Colonic mucosa (tissue), 4 donors: ENCODE measurements at regions not wholly inside any gene's neighbourhood (a gene's known extent, or its start where the extent isn't known, plus 50 kb on each side); places are given as distances from the start of the nearest gene placed in this dataset.

ENCODE experiments used
- DNase-seq: peaks from one replicate; pipeline ENCODE4 v3.0.0-alpha.2; 2020
- H3K27ac ChIP-seq: fragments of 200-600 bp; one replicate; pipeline ENCODE4 v1.8.0; 2021
- H3K27me3 ChIP-seq: fragments of 200-600 bp; one replicate; pipeline ENCODE4 v1.8.0; 2021
- H3K36me3 ChIP-seq: fragments of 200-600 bp; one replicate; pipeline ENCODE4 v1.8.0; 2021
- H3K4me1 ChIP-seq: fragments of 200-600 bp; one replicate; pipeline ENCODE4 v1.8.0; 2021; ENCODE audit warnings: mild to moderate bottlenecking
- H3K4me3 ChIP-seq: fragments of 200-600 bp; one replicate; pipeline ENCODE4 v1.8.0; 2021
- H3K9ac ChIP-seq, 2 donors: one replicate each; pipeline ENCODE4 v1.7.0; 2013; ENCODE audit warnings: control low read depth in 2 of 2, low read depth in 2 of 2, low read length in 2 of 2
- H3K9me3 ChIP-seq: fragments of 200-600 bp; one replicate; pipeline ENCODE4 v1.8.0; 2021
- intact Hi-C: fragments of 100-400 bp; cut with DNase I; formaldehyde crosslinking; loops from one replicate; pipeline ENCODE4 v1.14.1; 2022
- TF ChIP-seq, protein P1 (sequence below): fragments of 200-600 bp; IDR thresholded peaks from one replicate; pipeline ENCODE4 v1.8.0; 2022; ENCODE audit warnings: antibody characterized with exemption, mild to moderate bottlenecking
- donor health status: healthy.
- donor health status: DM: no; HTN: no; CAD: no.
- donor health status: DM: no; HTN: no; CAD: no.

DNA sequence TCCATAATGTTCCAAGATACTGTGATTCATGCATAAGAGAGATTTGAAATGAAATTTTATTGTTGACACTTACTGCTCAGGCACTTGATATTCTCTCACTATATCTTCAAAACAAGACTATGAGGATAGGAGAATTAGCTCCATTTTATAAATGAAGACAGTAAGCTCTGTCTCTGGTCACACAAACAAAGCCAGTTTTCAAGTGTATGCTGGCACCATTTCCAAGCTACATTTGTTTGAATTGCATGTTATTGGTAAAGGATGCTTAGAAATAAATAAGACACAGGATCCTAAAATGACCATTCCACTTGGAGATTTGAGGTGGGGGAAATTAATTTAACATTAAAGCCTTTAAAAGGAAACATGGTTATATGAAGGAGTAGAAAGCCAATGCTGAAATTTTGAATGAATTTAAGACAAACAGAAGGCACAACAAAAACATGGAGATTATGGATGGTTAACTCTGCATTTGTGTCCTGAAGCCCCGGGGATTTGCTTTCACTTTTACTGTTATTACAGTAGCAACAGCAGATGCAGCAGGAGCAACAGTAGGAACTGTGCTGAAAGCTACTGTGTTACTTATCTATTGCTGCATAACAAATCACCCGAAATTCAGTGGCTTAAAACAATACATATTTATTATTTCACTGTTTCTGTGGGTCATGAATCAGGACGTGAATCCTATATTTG, 79.7 kb upstream of the ASTN2 start:
- intact Hi-C loops: no loop called here
- H3K36me3 ChIP-seq: no peaks in the 10 kb centered on the region
- DNase-seq: no peak
- H3K4me3 ChIP-seq: no peak overlapping the region
- no peak overlapping the region for H3K27ac ChIP-seq
- TF ChIP-seq, protein P1, sequence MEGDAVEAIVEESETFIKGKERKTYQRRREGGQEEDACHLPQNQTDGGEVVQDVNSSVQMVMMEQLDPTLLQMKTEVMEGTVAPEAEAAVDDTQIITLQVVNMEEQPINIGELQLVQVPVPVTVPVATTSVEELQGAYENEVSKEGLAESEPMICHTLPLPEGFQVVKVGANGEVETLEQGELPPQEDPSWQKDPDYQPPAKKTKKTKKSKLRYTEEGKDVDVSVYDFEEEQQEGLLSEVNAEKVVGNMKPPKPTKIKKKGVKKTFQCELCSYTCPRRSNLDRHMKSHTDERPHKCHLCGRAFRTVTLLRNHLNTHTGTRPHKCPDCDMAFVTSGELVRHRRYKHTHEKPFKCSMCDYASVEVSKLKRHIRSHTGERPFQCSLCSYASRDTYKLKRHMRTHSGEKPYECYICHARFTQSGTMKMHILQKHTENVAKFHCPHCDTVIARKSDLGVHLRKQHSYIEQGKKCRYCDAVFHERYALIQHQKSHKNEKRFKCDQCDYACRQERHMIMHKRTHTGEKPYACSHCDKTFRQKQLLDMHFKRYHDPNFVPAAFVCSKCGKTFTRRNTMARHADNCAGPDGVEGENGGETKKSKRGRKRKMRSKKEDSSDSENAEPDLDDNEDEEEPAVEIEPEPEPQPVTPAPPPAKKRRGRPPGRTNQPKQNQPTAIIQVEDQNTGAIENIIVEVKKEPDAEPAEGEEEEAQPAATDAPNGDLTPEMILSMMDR: no peak
- no peaks in the 10 kb centered on the region for H3K27me3 ChIP-seq
- H3K4me1 ChIP-seq: no peaks in the 10 kb centered on the region
- no peaks in the 10 kb centered on the region for H3K9me3 ChIP-seq
- H3K9ac ChIP-seq: no peak overlapping the region

DNA sequence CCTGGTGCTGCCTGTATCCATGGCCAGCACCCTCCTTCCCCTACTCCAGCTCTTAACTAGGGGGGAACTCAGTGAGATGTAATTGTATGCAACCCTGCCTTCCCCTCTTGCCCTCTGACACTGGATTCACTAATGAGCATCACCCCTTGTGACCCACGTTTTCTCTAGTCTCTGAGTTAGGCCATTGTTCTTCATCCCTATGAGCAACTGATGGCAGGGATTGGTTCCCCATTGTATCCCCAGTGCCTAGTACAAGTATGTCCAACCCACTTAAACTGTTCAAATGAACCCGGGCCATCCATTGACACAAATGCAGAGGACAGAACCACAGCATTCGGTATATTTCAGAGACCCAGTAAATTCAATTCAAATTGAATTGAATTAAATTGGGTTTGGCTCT, 77.6 kb upstream of the ASTN2 start:
- Histone ChIP-seq H3K4me1 (no peaks in the 10 kb centered on the region), H3K4me3 (no peak overlapping the region), H3K27ac (no peak overlapping the region), H3K27me3 (no peaks in the 10 kb centered on the region), H3K9ac (no peak overlapping the region), H3K36me3 (no peaks in the 10 kb centered on the region), H3K9me3 (no peaks in the 10 kb centered on the region)
- TF ChIP-seq, protein P1: no peak
- intact Hi-C loops: no loop called here
- DNase-seq: no peak

DNA sequence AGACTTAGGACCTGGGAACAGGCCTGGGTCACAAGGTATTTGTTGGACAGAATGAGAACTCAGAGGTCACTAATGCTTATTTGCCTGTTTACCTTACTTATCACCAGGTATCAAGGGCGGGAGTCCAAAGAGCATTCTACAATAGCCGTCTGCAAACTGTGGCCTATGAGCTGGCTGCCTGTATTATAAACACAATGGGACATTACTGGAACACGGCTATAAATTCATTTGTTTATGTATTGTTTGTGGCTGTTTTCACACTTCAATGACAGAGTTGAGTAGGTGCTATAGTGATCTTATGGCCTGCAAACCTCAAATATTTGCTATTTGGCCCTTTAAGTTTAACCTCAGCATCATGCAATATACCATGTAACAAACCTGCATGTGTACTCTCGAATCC, 76.6 kb upstream of the ASTN2 start:
- Histone ChIP-seq H3K4me3 (no peak overlapping the region), H3K9me3 (no peaks in the 10 kb centered on the region), H3K4me1 (no peaks in the 10 kb centered on the region), H3K36me3 (no peaks in the 10 kb centered on the region), H3K27ac (no peak overlapping the region), H3K27me3 (no peaks in the 10 kb centered on the region), H3K9ac (no peak overlapping the region)
- TF ChIP-seq, protein P1: no peak
- intact Hi-C loops: no loop called here
- peak; percentile 42 for DNase-seq

DNA sequence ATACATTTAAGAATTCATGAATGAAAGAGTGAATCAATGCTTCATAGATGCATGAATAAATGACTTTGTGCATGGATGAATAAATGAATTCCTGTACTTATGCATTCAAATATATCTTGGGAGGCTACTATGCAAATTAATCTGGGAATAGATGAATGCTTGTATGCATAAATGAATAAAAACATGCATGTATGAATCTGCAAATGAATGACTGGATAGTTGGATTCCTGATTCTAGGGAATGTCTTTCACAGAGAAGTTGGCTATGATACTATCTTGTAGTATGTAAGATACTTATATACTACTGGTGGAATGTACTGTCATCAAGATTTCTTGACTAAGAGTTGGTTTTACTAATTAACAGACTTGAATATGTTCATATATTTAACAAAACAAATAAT, 75.3 kb upstream of the ASTN2 start:
- Histone ChIP-seq H3K9ac (no peak overlapping the region), H3K9me3 (no peaks in the 10 kb centered on the region), H3K4me3 (no peak overlapping the region), H3K4me1 (no peaks in the 10 kb centered on the region), H3K27me3 (no peaks in the 10 kb centered on the region), H3K27ac (no peak overlapping the region), H3K36me3 (no peaks in the 10 kb centered on the region)
- intact Hi-C loops: no loop called here
- no peak for DNase-seq
- TF ChIP-seq, protein P1: no peak

DNA sequence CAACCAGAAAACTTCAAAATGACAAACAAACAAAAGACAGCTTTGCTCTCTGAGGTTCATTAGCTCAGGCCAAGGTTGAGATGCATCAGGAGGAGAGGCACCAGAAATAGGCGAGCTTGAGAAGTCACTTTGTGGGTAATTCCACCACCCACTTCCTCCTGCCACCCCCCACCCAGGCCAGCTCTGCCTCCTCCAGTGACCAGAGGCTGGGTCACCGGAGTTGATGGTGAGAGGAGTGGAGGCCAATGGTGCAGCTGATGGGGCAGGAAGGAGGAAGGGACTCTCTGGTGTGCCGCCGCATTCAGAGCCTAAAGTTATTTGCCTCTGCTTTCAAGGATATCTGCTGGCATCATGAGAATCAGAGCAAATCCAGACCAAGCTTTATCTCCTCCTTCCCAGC, 73.8 kb upstream of the ASTN2 start:
- Histone ChIP-seq H3K9ac (no peak overlapping the region), H3K9me3 (no peaks in the 10 kb centered on the region), H3K27ac (no peak overlapping the region), H3K27me3 (no peaks in the 10 kb centered on the region), H3K4me3 (no peak overlapping the region), H3K4me1 (no peaks in the 10 kb centered on the region), H3K36me3 (no peaks in the 10 kb centered on the region)
- intact Hi-C loops: loop anchor here (5.0 kb wide), 1 partner anchor 69 kb away; no protein-coding TSS in a partner anchor
- TF ChIP-seq, protein P1: no peak
- DNase-seq: no peak
